HL-60 (cell line): ENCODE measurements at regions not wholly inside any gene's neighbourhood (a gene's known extent, or its start where the extent isn't known, plus 50 kb on each side); places are given as distances from the start of the nearest gene placed in this dataset.

ENCODE experiments used
- DNase-seq, 2 experiments: peaks; one replicate each; pipeline ENCODE4 v3.0.0-alpha.2; 2010 to 2020; ENCODE audit warnings: low read depth in 1 of 2, low spot score in 1 of 2
- H3K27ac ChIP-seq: fragments of 250-450 bp; sonication (Bioruptor Pico); replicated peaks from 2 replicates; pipeline ENCODE4 v1.5.1; 2020; ENCODE audit warnings: mild to moderate bottlenecking, moderate library complexity
- H3K27me3 ChIP-seq: fragments of 250-450 bp; sonication (Bioruptor Pico); 2 replicates; pipeline ENCODE4 v1.5.1; 2021; ENCODE audit warnings: mild to moderate bottlenecking, moderate library complexity; ENCODE audit not compliant: insufficient read depth, poor library complexity, severe bottlenecking
- H3K4me3 ChIP-seq: replicated peaks from 2 replicates; pipeline ENCODE4 v1.5.1; 2011; ENCODE audit warnings: mild to moderate bottlenecking, control low read depth, low read length; ENCODE audit not compliant: insufficient read depth
- GABPA ChIP-seq: IDR thresholded peaks from 2 replicates; pipeline ENCODE4 v1.6.1; 2012; ENCODE audit warnings: low read depth
- POLR2AphosphoS5 ChIP-seq: IDR thresholded peaks from 2 replicates; pipeline ENCODE4 v1.6.1; 2012; ENCODE audit warnings: low read depth
- SPI1 ChIP-seq: IDR thresholded peaks from 2 replicates; pipeline ENCODE4 v1.6.1; 2012; ENCODE audit warnings: low read depth, mild to moderate bottlenecking, borderline replicate concordance
- TF ChIP-seq, protein P1 (sequence below): IDR thresholded peaks from 2 replicates; pipeline ENCODE4 v1.6.1; 2012; ENCODE audit warnings: low read depth; ENCODE audit not compliant: insufficient replicate concordance
- TF ChIP-seq, protein P2 (sequence below): IDR thresholded peaks from one replicate; pipeline ENCODE4 v1.5.1; 2011; ENCODE audit warnings: low read length, control low read depth, inconsistent platforms; ENCODE audit not compliant: insufficient read depth

DNA sequence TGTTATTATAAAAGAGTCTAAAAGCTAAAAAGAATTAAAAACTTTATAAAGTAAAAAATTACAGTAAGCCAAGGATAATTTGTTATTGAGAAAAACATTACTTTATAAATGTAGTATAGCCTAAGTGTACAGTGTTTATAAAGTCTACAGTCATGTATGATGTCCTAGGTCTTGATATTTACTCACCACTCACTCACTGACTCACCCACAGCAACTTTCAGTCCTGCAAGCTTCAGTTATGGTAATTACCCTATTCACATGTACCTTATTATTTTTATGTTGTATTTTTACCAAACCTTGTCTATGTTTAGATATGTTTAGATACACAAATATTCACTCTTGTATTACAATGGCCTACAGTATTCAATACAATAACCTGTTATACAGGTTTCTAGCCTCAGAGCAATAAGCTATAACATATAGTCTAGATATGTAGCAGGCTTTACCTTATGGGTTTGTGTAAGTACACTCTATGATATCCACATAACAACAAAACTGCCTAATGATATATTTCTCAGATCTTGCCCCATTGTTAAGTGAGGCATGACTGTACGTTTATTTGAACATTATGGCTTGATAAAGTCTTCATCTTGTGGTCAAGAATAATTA is 113.7 kb upstream of the KITLG start:
- H3K27ac ChIP-seq, result no peak overlapping the region
- H3K4me3 ChIP-seq, result no peak overlapping the region
- DNase-seq, result no peak
- TF ChIP-seq POLR2AphosphoS5 (no peak), GABPA (no peak), SPI1 (no peak)
- TF ChIP-seq, protein P1, sequence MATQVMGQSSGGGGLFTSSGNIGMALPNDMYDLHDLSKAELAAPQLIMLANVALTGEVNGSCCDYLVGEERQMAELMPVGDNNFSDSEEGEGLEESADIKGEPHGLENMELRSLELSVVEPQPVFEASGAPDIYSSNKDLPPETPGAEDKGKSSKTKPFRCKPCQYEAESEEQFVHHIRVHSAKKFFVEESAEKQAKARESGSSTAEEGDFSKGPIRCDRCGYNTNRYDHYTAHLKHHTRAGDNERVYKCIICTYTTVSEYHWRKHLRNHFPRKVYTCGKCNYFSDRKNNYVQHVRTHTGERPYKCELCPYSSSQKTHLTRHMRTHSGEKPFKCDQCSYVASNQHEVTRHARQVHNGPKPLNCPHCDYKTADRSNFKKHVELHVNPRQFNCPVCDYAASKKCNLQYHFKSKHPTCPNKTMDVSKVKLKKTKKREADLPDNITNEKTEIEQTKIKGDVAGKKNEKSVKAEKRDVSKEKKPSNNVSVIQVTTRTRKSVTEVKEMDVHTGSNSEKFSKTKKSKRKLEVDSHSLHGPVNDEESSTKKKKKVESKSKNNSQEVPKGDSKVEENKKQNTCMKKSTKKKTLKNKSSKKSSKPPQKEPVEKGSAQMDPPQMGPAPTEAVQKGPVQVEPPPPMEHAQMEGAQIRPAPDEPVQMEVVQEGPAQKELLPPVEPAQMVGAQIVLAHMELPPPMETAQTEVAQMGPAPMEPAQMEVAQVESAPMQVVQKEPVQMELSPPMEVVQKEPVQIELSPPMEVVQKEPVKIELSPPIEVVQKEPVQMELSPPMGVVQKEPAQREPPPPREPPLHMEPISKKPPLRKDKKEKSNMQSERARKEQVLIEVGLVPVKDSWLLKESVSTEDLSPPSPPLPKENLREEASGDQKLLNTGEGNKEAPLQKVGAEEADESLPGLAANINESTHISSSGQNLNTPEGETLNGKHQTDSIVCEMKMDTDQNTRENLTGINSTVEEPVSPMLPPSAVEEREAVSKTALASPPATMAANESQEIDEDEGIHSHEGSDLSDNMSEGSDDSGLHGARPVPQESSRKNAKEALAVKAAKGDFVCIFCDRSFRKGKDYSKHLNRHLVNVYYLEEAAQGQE, result no peak
- TF ChIP-seq, protein P2, sequence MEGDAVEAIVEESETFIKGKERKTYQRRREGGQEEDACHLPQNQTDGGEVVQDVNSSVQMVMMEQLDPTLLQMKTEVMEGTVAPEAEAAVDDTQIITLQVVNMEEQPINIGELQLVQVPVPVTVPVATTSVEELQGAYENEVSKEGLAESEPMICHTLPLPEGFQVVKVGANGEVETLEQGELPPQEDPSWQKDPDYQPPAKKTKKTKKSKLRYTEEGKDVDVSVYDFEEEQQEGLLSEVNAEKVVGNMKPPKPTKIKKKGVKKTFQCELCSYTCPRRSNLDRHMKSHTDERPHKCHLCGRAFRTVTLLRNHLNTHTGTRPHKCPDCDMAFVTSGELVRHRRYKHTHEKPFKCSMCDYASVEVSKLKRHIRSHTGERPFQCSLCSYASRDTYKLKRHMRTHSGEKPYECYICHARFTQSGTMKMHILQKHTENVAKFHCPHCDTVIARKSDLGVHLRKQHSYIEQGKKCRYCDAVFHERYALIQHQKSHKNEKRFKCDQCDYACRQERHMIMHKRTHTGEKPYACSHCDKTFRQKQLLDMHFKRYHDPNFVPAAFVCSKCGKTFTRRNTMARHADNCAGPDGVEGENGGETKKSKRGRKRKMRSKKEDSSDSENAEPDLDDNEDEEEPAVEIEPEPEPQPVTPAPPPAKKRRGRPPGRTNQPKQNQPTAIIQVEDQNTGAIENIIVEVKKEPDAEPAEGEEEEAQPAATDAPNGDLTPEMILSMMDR, result no peak
- no peaks in the 10 kb centered on the region for H3K27me3 ChIP-seq

DNA sequence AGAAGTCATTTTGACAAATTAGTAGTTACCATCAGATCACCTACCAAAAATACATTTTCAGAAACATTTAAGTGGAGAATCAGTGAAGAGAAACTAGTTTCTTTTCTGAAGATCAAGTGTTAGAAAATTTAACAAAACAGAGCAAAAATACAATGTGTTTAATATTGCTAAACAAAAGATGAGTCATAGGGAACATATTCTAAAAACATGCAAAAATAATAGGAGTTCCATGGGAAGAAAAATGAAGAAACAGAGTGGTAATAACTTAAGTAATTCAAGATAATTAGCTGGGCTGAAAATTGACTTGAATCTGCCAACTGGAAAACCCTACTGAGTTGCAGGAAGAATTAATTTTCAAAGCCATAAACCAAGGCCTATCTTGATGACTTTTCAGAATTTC is 111.5 kb upstream of the KITLG start:
- no peaks in the 10 kb centered on the region for H3K27me3 ChIP-seq
- no peak for TF ChIP-seq POLR2AphosphoS5
- TF ChIP-seq, protein P1, result no peak
- TF ChIP-seq GABPA, result no peak
- TF ChIP-seq, protein P2, result no peak
- no peak for TF ChIP-seq SPI1
- no peak for DNase-seq

DNA sequence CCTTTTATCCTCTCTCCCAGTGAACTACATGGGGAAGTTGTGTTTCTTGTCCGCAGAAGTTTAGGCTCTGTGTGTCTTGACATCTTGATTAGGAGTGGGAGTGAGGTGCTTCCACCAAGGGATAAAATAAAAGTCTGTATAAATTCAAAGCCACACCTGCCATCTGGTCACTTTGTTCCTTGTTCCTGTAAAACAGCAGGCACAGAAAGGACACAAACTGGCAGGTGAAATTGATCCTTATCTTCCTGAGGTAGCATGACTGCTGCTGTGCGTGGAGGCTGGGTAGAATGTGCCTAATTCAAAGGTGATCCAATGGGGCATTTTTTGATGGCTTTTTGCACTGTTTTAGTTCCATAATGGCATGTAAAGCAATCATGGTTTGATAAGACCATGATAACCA is 104.3 kb upstream of the KITLG start:
- no peak for DNase-seq
- no peak overlapping the region for H3K27ac ChIP-seq
- H3K27me3 ChIP-seq, result no peaks in the 10 kb centered on the region
- TF ChIP-seq, protein P2, result no peak
- TF ChIP-seq, protein P1, result no peak
- no peak for TF ChIP-seq SPI1
- TF ChIP-seq POLR2AphosphoS5, result no peak
- no peak for TF ChIP-seq GABPA
- H3K4me3 ChIP-seq, result no peak overlapping the region

More for the DNA sequence above, 111.5 kb upstream of the KITLG start:
- H3K27ac ChIP-seq, result no peak overlapping the region
- H3K4me3 ChIP-seq, result no peak overlapping the region
